ENCODE measurements at regions not wholly inside any gene's neighbourhood (a gene's known extent, or its start where the extent isn't known, plus 50 kb on each side); places are given as distances from the start of the nearest gene placed in this dataset.
"Not testable (repeated sequence)": the region's sequence is repeated elsewhere in the genome, so short reads cannot be mapped to it uniquely, and the experiment has no call there.

GRCh38 chr15:20267051-20267730 lies 274.4 kb downstream of the GOLGA6L6 start:
- H3K4me3 ChIP-seq (replicated peaks in 1 of 2; ENCODE audit: low read depth in 2 of 2, low read length in 2 of 2); DNase-seq (ENCODE audit: low read depth in 2 of 2): not testable (repeated sequence)

DNA sequence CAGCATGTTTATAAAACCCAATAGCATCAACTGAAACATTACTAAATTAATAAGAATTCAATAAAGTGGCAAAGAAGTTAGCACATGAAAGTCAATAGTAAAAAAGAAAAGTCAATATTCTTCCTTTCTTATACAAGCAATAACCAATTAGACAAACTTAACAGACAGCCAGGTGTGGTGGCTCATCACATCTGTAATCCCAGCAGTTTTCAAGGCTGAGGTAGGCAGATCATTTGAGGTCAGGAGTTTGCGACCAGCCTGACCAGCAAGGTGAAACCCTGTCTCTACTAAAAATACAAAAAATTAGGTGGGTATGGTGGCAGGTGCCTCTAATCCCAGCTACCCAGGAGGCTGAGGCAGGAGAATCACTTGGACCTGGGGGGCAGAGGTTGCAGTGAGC lies 275.9 kb downstream of the GOLGA6L6 start:
- not testable (repeated sequence) for DNase-seq (ENCODE audit: low read depth in 2 of 2); H3K4me3 ChIP-seq (replicated peaks in 1 of 2; ENCODE audit: low read depth in 2 of 2, low read length in 2 of 2)

DNA sequence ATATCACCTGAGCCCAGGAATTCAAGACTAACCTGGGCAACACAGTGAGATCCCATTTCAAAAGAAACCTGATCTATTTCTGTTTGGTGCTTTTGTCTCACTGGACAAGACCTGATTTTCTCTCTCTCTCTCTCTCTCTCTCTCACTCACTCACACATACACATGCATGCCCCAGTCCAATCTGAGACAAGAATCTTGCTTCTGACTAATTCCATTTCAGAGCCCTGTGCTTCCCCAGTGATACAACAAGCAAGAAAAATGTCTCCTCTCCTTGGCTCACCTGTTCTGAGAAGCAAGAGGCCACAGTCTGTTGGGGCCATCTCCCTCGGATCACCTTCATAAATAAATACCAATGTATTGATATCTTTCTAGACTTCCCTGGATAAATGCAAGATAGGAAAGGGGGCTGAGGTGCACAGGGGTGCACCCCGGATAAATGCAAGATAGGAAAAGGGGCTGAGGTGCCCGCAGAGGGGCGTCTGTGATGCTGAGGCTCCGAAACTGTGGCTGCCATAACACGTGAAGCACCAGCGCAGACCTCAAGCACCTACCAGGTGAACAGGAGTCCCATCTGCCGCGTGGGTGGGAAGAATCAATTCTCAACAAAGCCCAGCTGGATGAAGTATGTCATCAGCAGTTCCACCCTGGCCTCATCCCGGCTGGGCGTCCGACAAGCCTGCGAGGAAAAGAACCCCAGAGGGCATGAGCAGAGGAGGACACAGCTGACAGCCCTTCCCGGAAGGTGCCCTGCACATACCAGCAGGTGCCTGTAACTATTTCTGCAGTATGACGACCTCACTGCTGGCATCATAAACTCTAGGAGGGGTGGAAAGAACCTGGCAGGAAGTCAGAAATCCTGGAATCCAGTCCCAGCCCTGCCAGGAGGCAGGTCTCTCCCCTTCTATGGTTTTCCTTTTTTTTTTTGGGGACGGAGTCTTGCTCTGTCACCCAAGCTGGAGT lies 280.0 kb downstream of the GOLGA6L6 start:
- H3K4me3 ChIP-seq (replicated peaks in 1 of 2; ENCODE audit: low read depth in 2 of 2, low read length in 2 of 2); DNase-seq (ENCODE audit: low read depth in 2 of 2): not testable (repeated sequence)

- DNase-seq (ENCODE audit: low read depth in 2 of 2); H3K4me3 ChIP-seq (replicated peaks in 1 of 2; ENCODE audit: low read depth in 2 of 2, low read length in 2 of 2): not testable (repeated sequence)
Observed at GRCh38 chr15:20260650-20261049, 280.9 kb downstream of the GOLGA6L6 start.

DNA sequence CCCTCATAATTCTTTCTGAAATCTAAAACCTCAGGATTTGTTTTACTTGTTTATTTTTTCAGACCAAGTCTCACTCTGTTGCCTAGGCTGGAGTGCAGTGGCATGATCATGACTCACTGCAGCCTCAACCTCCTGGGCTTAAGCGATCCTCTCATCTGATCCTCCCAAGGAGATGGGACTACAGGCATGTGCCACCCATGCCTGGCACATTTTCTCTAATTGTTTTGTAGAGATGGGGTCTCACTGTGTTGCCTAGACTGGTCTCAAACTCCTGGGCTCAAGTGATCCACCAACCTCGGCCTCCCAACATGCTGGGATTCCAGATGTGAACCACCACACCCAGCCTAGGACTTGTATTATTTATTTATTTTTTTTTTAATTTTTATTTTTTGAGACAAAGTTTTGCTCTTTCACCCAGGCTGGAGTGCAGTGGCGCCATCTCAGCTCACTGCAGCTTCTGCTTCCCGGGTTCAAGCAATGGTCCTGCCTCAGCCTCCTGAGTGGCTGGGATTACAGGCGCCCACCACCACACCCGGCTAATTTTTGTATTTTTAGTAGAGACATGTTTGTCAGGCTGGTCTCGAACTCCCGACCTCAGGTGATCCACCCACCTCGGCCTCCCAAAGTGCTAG lies 281.9 kb downstream of the GOLGA6L6 start:
- H3K4me3 ChIP-seq (replicated peaks in 1 of 2; ENCODE audit: low read depth in 2 of 2, low read length in 2 of 2); DNase-seq (ENCODE audit: low read depth in 2 of 2): not testable (repeated sequence)

GRCh38 chr15:20256394-20256793 lies 285.2 kb downstream of the GOLGA6L6 start:
- not testable (repeated sequence) for H3K4me3 ChIP-seq (replicated peaks in 1 of 2; ENCODE audit: low read depth in 2 of 2, low read length in 2 of 2); DNase-seq (ENCODE audit: low read depth in 2 of 2)

DNA sequence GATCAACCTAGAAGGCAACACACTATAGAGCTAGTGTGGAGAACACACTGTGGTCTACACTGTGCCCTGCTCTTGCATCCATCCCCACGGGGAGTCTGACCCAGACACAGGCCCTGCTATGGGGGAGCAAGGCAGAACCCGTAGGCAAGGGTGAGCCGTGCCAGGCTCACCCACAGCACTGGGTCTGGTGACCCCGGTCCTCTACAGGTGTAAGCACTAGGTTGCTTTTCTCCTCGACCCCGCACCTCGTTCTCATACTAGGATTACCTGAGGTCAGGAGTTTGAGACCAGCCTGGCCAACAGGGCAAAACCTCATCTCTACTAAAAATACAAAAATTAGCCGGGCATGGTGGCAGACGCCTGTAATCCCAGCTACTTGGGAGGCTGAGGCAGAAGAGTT lies 286.0 kb downstream of the GOLGA6L6 start:
- not testable (repeated sequence) for H3K4me3 ChIP-seq (replicated peaks in 1 of 2; ENCODE audit: low read depth in 2 of 2, low read length in 2 of 2); DNase-seq (ENCODE audit: low read depth in 2 of 2)

- DNase-seq (ENCODE audit: low read depth in 2 of 2); H3K4me3 ChIP-seq (replicated peaks in 1 of 2; ENCODE audit: low read depth in 2 of 2, low read length in 2 of 2): not testable (repeated sequence)
Observed at GRCh38 chr15:20253047-20253615, 288.5 kb downstream of the GOLGA6L6 start.

- H3K4me3 ChIP-seq (replicated peaks in 1 of 2; ENCODE audit: low read depth in 2 of 2, low read length in 2 of 2); DNase-seq (ENCODE audit: low read depth in 2 of 2): not testable (repeated sequence)
Observed at GRCh38 chr15:20252040-20252439, 289.6 kb downstream of the GOLGA6L6 start.

DNA sequence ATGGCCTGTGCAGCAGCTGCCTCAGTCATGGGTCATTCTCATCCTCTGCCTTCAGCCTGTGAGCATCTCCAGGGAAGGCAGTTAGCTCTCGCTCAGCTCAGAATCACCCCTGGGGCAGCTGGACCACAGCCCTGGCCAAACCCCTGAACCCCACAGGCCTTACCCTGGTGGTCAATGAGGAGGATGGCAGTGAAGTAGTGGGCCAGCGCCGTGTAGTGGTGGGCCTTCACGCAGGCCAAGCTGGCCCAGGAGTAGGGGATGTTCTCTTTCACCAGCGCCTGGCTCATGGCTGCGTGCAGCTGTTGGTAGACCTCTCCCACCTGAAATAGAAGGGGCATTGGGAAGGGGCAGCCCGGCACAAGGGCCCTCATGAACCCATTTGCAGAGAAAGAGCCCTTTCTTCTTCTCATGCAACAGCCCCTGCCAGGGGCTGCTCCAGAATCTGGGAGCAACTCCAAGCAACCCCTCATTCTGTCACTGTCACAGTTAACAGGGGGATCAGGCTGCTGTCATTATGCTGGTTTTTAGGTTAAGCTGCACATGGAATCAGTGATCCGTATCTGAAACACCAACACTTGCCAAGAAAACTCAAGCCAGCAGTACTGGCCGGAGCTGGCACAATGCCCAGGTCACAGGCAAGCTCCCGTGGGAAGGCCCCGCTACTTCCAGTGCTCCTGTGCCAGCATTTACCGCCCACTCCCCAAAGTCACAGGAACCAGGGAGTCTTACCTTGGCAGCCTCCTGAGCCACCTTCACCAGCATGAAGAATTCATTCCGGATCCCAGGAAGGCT lies 290.2 kb downstream of the GOLGA6L6 start:
- not testable (repeated sequence) for H3K4me3 ChIP-seq (replicated peaks in 1 of 2; ENCODE audit: low read depth in 2 of 2, low read length in 2 of 2); DNase-seq (ENCODE audit: low read depth in 2 of 2)

DNA sequence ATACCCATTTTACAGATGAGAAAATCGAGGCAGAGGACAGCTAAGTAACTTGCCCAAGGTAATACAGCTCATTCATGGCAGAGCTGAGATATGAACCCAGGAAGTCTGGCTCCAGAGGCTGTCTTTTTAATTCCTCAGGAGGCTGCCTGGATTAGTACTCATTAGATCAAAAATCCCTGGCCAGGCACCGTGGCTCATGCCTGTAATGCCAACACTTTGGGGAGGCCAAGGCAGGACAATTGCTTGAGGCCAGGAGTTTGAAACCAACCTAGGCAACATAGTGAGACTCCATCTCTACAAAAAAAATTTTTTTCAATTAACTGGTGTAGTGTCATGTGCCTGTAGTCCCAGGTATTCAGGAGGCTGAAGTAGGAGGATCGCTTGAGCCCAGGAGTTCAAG lies 291.4 kb downstream of the GOLGA6L6 start:
- not testable (repeated sequence) for DNase-seq (ENCODE audit: low read depth in 2 of 2); H3K4me3 ChIP-seq (replicated peaks in 1 of 2; ENCODE audit: low read depth in 2 of 2, low read length in 2 of 2)

- not testable (repeated sequence) for H3K4me3 ChIP-seq (replicated peaks in 1 of 2; ENCODE audit: low read depth in 2 of 2, low read length in 2 of 2); DNase-seq (ENCODE audit: low read depth in 2 of 2)
Observed at GRCh38 chr15:20249677-20249970, 292.0 kb downstream of the GOLGA6L6 start.

DNA sequence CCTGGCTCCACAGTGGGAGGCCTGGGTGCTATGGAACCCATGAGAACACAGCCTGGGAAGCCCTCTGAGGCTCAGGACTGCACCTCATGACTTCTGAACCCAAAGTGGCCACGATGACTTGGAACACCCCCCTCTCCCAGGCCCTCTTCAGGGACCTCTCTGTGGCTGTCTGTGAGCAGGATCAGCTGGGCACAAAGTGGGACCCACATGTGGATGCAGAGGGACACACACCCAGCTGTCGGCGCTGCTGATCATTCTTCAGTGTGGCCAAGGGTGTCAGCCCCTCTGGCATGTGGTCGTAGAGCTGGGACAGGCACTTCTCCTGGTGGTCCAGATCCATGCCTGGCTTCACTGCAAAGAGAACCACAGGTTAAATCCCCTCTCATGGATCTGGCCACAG lies 293.2 kb downstream of the GOLGA6L6 start:
- not testable (repeated sequence) for DNase-seq (ENCODE audit: low read depth in 2 of 2); H3K4me3 ChIP-seq (replicated peaks in 1 of 2; ENCODE audit: low read depth in 2 of 2, low read length in 2 of 2)

DNA sequence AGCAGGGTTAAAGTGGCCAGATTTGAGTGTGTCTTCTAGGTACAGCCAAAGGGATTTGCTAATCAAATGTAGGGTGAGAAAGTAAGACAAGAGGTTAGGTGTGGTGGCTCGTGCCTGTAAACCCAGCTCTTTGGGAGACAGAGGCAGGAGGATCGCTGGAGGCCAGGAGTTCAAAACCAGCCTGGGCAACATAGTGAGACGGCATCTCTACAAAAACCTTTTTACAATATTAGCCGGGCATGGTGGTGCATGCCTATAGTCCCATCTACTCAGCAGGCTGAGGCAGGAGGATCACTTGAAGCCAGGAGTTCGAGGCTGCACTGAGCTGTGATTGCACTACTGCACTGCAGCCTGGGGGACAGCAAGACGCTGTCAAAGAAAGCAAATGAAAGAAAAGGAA lies 294.5 kb downstream of the GOLGA6L6 start:
- not testable (repeated sequence) for H3K4me3 ChIP-seq (replicated peaks in 1 of 2; ENCODE audit: low read depth in 2 of 2, low read length in 2 of 2)

GRCh38 chr15:20246624-20247023 lies 295.0 kb downstream of the GOLGA6L6 start:
- not testable (repeated sequence) for H3K4me3 ChIP-seq (replicated peaks in 1 of 2; ENCODE audit: low read depth in 2 of 2, low read length in 2 of 2); DNase-seq (ENCODE audit: low read depth in 2 of 2)

More for the DNA sequence above, 294.5 kb downstream of the GOLGA6L6 start:
- not testable (repeated sequence) for DNase-seq (ENCODE audit: low read depth in 2 of 2)

DNA sequence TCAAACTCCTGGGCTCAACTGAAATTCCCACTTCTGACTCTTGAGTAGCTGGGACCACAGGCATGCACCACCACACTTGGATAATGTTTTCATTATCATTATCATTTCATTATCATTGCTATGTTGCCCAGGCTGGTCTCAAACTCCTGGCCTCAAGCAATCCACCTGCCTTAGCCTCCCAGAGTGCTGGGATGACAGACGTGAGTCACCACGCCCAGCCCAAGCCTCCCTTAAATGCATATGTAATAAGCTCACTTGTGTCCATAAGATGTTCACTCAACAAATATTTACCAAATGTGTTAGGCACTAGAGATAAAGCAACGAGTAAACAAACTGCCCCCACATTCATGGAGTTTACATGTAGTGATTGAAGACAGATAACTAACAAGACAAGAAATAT lies 295.7 kb downstream of the GOLGA6L6 start:
- not testable (repeated sequence) for H3K4me3 ChIP-seq (replicated peaks in 1 of 2; ENCODE audit: low read depth in 2 of 2, low read length in 2 of 2); DNase-seq (ENCODE audit: low read depth in 2 of 2)

GRCh38 chr15:20244792-20245191 lies 296.8 kb downstream of the GOLGA6L6 start:
- not testable (repeated sequence) for H3K4me3 ChIP-seq (replicated peaks in 1 of 2; ENCODE audit: low read depth in 2 of 2, low read length in 2 of 2); DNase-seq (ENCODE audit: low read depth in 2 of 2)

Data from cardiac fibroblast (primary cell).